Keratinocyte (primary cell): ENCODE measurements at regions not wholly inside any gene's neighbourhood (a gene's known extent, or its start where the extent isn't known, plus 50 kb on each side); places are given as distances from the start of the nearest gene placed in this dataset.

Experiments
- CTCF ChIP-seq, 3 experiments: IDR thresholded peaks in 1 of 3; conservative IDR thresholded peaks in 1 of 3; optimal IDR thresholded peaks in 1 of 3; 2 replicates in 2 of 3; 3 replicates in 1 of 3; pipeline versions ENCODE3 to v1.5.1; 2011; ENCODE audit warnings: low read length in 3 of 3, mild to moderate bottlenecking in 3 of 3, moderate library complexity in 2 of 3, control low read depth in 1 of 3, inconsistent platforms in 1 of 3; ENCODE audit not compliant: insufficient read depth in 2 of 3; ENCODE audit errors: extremely low read depth in 1 of 3
- EZH2 ChIP-seq: IDR thresholded peaks from one replicate; pipeline ENCODE4 v1.6.1; 2012; ENCODE audit warnings: inconsistent platforms, mild to moderate bottlenecking, low read length, moderate library complexity

GRCh38 chr4:126530996-126531585 lies 1101.7 kb upstream of the INTU start:
- TF ChIP-seq CTCF (optimal IDR thresholded peaks at IDR 0.05 in 1 of 3, IDR thresholded peaks at IDR 0.05 in 1 of 3, conservative IDR thresholded peaks at IDR 0.05 in 1 of 3; ENCODE audit: extremely low read depth in 1 of 3, insufficient read depth in 2 of 3, low read length in 3 of 3) (no peak), EZH2 (no peak)
